Smooth muscle cell (in vitro differentiated cells): ENCODE measurements at regions not wholly inside any gene's neighbourhood (a gene's known extent, or its start where the extent isn't known, plus 50 kb on each side); places are given as distances from the start of the nearest gene placed in this dataset.

Source experiments
- DNase-seq: peaks from one replicate; lab custom pipeline; 2025; ENCODE audit not compliant: unreplicated experiment; lab: John Stamatoyannopoulos, UW
- H2AFZ ChIP-seq: fragments of 200-600 bp; sonication (generic); 2 replicates; pipeline ENCODE4 v1.6.0; 2016; ENCODE audit warnings: antibody characterized with exemption, low read depth, mild to moderate bottlenecking
- H3F3A ChIP-seq: fragments of 200-600 bp; sonication (generic); 2 replicates; pipeline ENCODE4 v1.6.0; 2017; ENCODE audit warnings: antibody characterized with exemption, low read depth
- H3K27ac ChIP-seq: fragments of 200-600 bp; sonication (generic); 2 replicates; pipeline ENCODE4 v1.5.1; 2016; ENCODE audit warnings: low read depth, mild to moderate bottlenecking
- H3K27me3 ChIP-seq: fragments of 200-600 bp; sonication (generic); 2 replicates; pipeline ENCODE4 v1.6.1; 2016; ENCODE audit warnings: low read depth, mild to moderate bottlenecking
- H3K36me3 ChIP-seq: fragments of 200-600 bp; sonication (generic); 2 replicates; pipeline ENCODE4 v1.5.1; 2016; ENCODE audit warnings: low read depth
- H3K4me1 ChIP-seq: fragments of 200-600 bp; sonication (generic); 2 replicates; pipeline ENCODE4 v1.5.1; 2016; ENCODE audit warnings: low read depth
- H3K4me2 ChIP-seq: fragments of 200-600 bp; sonication (generic); 2 replicates; pipeline ENCODE4 v1.6.0; 2016; ENCODE audit warnings: mild to moderate bottlenecking
- H3K4me3 ChIP-seq: fragments of 200-600 bp; sonication (generic); 2 replicates; pipeline ENCODE4 v1.5.1; 2016; ENCODE audit warnings: mild to moderate bottlenecking
- H3K79me2 ChIP-seq: fragments of 200-600 bp; sonication (generic); 2 replicates; pipeline ENCODE4 v1.6.0; 2016; ENCODE audit warnings: low read depth, mild to moderate bottlenecking
- H3K9ac ChIP-seq: fragments of 200-600 bp; sonication (generic); 2 replicates; pipeline ENCODE4 v1.6.0; 2016; ENCODE audit warnings: low read depth
- H3K9me3 ChIP-seq: fragments of 200-600 bp; sonication (generic); replicated peaks from 2 replicates; pipeline ENCODE4 v1.5.1; 2016; ENCODE audit warnings: low read depth
- H4K20me1 ChIP-seq: fragments of 200-600 bp; sonication (generic); 2 replicates; pipeline ENCODE4 v1.6.0; 2016; ENCODE audit warnings: low read depth
- WGBS: methylation state at CpG from one replicate; pipeline ENCODE4 v1.1.7; 2016; ENCODE audit warnings: low lambda C conversion rate; 5-methylcytosine and 5-hydroxymethylcytosine counted together
- TF ChIP-seq, protein P1 (sequence below): fragments of 200-600 bp; sonication (generic); IDR thresholded peaks from 2 replicates; pipeline ENCODE4 v1.5.1; 2017; ENCODE audit warnings: borderline replicate concordance, mild to moderate bottlenecking, antibody characterized with exemption; ENCODE audit not compliant: insufficient read depth, poor library complexity, severe bottlenecking

DNA sequence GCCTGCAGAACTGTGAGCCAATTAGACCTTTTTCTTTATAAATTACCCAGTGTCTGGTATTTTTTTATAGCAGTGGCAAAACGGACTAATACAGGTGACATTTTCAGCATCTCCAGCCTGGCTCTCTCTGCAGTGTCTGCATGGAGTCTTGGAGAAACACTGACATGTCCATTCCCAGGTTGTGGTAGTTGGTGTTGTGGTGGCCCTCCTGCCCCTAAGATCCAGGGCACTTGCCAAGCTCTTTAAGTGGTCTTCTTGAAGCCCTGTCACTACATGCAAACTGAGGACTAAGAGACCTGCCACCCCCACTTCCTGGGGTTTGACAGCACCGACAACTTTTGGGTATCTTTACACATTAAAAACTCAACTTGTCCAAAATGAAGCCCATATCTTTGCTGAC is 419.4 kb downstream of the NPHP4 start:
- Histone ChIP-seq H3F3A (no peaks in the 10 kb centered on the region), H2AFZ (no peak overlapping the region), H3K79me2 (no peaks in the 10 kb centered on the region), H3K27me3 (no peaks in the 10 kb centered on the region), H3K4me2 (no peak overlapping the region), H3K4me1 (no peaks in the 10 kb centered on the region), H3K36me3 (no peaks in the 10 kb centered on the region), H3K9ac (no peak overlapping the region), H3K27ac (no peak overlapping the region), H3K9me3 (no peaks in the 10 kb centered on the region), H3K4me3 (no peak overlapping the region), H4K20me1 (no peaks in the 10 kb centered on the region)
- DNase-seq, result no peak
- TF ChIP-seq, protein P1, sequence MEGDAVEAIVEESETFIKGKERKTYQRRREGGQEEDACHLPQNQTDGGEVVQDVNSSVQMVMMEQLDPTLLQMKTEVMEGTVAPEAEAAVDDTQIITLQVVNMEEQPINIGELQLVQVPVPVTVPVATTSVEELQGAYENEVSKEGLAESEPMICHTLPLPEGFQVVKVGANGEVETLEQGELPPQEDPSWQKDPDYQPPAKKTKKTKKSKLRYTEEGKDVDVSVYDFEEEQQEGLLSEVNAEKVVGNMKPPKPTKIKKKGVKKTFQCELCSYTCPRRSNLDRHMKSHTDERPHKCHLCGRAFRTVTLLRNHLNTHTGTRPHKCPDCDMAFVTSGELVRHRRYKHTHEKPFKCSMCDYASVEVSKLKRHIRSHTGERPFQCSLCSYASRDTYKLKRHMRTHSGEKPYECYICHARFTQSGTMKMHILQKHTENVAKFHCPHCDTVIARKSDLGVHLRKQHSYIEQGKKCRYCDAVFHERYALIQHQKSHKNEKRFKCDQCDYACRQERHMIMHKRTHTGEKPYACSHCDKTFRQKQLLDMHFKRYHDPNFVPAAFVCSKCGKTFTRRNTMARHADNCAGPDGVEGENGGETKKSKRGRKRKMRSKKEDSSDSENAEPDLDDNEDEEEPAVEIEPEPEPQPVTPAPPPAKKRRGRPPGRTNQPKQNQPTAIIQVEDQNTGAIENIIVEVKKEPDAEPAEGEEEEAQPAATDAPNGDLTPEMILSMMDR, result no peak
- 81% methylated on average over 2 of the region's 2 CpGs for WGBS

- Histone ChIP-seq H3K27ac (no peak overlapping the region), H2AFZ (no peak overlapping the region), H3K79me2 (no peaks in the 10 kb centered on the region), H4K20me1 (no peaks in the 10 kb centered on the region), H3K4me1 (no peaks in the 10 kb centered on the region), H3K27me3 (no peaks in the 10 kb centered on the region), H3K9me3 (no peaks in the 10 kb centered on the region), H3K4me3 (no peak overlapping the region), H3K9ac (no peak overlapping the region), H3F3A (no peaks in the 10 kb centered on the region), H3K36me3 (no peaks in the 10 kb centered on the region), H3K4me2 (no peak overlapping the region)
- no peak for DNase-seq
- TF ChIP-seq, protein P1, result no peak
- 89% methylated on average over 11 of the region's 11 CpGs for WGBS
Observed at GRCh38 chr1:5571861-5572401, 420.3 kb downstream of the NPHP4 start.

DNA sequence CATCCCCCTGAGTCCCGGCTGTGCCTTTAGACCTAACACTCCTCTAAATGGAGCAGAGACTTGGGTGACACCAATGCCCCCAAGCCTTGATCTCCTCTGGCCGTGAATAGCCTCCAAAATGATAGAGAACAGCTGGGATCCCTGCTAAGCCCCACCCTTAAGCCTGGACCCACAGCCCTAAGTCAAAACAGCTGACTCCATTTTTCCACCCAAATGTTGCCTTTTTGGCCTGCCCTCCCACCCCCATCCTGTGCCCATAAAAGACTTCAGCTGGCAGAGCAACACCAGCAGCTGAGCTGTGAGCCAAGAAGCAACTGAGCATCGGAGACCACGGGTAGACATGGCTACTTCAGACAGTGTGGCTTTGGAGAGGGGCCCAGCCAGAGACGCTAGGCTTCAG is 420.8 kb downstream of the NPHP4 start:
- TF ChIP-seq, protein P1, result no peak
- WGBS, result 85% methylated on average over 5 of the region's 5 CpGs
- no peaks in the 10 kb centered on the region for H3K27me3 ChIP-seq
- no peaks in the 10 kb centered on the region for H3K36me3 ChIP-seq
- H3K27ac ChIP-seq, result no peak overlapping the region
- H3K4me2 ChIP-seq, result no peak overlapping the region
- DNase-seq, result no peak
- no peak overlapping the region for H3K4me3 ChIP-seq
- no peaks in the 10 kb centered on the region for H3K9me3 ChIP-seq
- H3K9ac ChIP-seq, result no peak overlapping the region
- no peaks in the 10 kb centered on the region for H3K4me1 ChIP-seq
- no peaks in the 10 kb centered on the region for H4K20me1 ChIP-seq
- no peaks in the 10 kb centered on the region for H3F3A ChIP-seq
- no peaks in the 10 kb centered on the region for H3K79me2 ChIP-seq
- H2AFZ ChIP-seq, result no peak overlapping the region

- H4K20me1 ChIP-seq, result no peaks in the 10 kb centered on the region
- DNase-seq, result no peak
- H3K9ac ChIP-seq, result no peak overlapping the region
- no peak overlapping the region for H2AFZ ChIP-seq
- WGBS, result 53% methylated on average over 2 of the region's 2 CpGs
- no peaks in the 10 kb centered on the region for H3K27me3 ChIP-seq
- H3K27ac ChIP-seq, result no peak overlapping the region
- TF ChIP-seq, protein P1, result no peak
- no peaks in the 10 kb centered on the region for H3K36me3 ChIP-seq
- no peak overlapping the region for H3K4me2 ChIP-seq
- no peak overlapping the region for H3K4me3 ChIP-seq
- no peaks in the 10 kb centered on the region for H3K4me1 ChIP-seq
- no peaks in the 10 kb centered on the region for H3K79me2 ChIP-seq
- no peaks in the 10 kb centered on the region for H3F3A ChIP-seq
- H3K9me3 ChIP-seq, result no peaks in the 10 kb centered on the region
Observed at GRCh38 chr1:5570931-5571330, 421.3 kb downstream of the NPHP4 start.
